PC-9 (cell line): ENCODE measurements at regions not wholly inside any gene's neighbourhood (a gene's known extent, or its start where the extent isn't known, plus 50 kb on each side); places are given as distances from the start of the nearest gene placed in this dataset.

Experiments used
- EZH2 ChIP-seq: fragments of 200-600 bp; sonication (generic); IDR thresholded peaks from 2 replicates; pipeline ENCODE4 v1.8.0; 2017; ENCODE audit warnings: antibody characterized with exemption, low read depth
- TF ChIP-seq, protein P1 (sequence below): fragments of 200-600 bp; sonication (generic); conservative IDR thresholded peaks from 2 replicates; pipeline ENCODE4 v1.6.1; 2017; ENCODE audit warnings: mixed run types, antibody characterized with exemption, mild to moderate bottlenecking, moderate library complexity

DNA sequence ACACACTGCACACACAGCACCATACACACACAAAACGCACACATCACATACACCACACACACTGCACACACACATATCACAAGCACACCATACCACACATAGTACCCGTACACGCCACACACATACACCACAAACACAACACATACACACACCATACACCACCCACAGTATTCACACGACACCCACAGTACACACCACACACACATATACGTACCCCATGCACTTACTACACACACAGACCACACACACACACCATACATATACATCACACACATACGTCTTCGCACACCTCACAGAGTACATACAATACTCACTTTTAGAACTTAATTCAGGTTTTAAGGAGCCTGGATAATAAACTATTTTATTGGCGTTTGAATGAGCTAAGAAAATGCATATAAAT, 1805.3 kb upstream of the DEFB115 start:
- TF ChIP-seq, protein P1, sequence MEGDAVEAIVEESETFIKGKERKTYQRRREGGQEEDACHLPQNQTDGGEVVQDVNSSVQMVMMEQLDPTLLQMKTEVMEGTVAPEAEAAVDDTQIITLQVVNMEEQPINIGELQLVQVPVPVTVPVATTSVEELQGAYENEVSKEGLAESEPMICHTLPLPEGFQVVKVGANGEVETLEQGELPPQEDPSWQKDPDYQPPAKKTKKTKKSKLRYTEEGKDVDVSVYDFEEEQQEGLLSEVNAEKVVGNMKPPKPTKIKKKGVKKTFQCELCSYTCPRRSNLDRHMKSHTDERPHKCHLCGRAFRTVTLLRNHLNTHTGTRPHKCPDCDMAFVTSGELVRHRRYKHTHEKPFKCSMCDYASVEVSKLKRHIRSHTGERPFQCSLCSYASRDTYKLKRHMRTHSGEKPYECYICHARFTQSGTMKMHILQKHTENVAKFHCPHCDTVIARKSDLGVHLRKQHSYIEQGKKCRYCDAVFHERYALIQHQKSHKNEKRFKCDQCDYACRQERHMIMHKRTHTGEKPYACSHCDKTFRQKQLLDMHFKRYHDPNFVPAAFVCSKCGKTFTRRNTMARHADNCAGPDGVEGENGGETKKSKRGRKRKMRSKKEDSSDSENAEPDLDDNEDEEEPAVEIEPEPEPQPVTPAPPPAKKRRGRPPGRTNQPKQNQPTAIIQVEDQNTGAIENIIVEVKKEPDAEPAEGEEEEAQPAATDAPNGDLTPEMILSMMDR, result no peak
- TF ChIP-seq EZH2, result no peak
